Dermis blood vessel endothelial cell (primary cell): ENCODE measurements at regions not wholly inside any gene's neighbourhood (a gene's known extent, or its start where the extent isn't known, plus 50 kb on each side); places are given as distances from the start of the nearest gene placed in this dataset.
"Not testable (repeated sequence)": the region's sequence is repeated elsewhere in the genome, so short reads cannot be mapped to it uniquely, and the experiment has no call there.

Experiments
- DNase-seq: peaks from one replicate; pipeline ENCODE4 v3.0.0; 2010

- peak; percentile 5 for DNase-seq
Measured at GRCh38 chr10:52368725-52369124, 54.6 kb downstream of the DKK1 start.

GRCh38 chr10:52374207-52374606 lies 60.1 kb downstream of the DKK1 start:
- not testable (repeated sequence) for DNase-seq

GRCh38 chr10:52376694-52377354 lies 62.7 kb downstream of the DKK1 start:
- DNase-seq = no peak

GRCh38 chr10:52378124-52378523 lies 64.0 kb downstream of the DKK1 start:
- no peak for DNase-seq

DNA sequence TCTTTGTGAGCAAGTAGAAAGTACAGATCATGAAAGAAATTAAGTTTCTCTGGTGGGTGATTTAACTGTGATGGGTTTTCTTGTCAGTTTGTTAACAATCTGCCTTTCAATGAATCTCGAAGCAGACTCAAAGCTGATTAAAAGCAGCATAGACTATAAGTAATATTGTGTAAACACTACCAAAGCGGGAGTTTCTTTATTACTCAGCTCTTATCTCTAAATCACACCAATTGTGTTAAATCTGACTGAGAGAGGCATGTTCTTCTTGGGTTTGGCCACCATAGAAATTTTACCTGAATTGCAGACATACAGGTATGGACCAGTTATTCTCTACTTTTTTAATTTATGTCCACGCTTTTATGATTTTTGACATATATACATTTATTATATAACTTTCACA lies 65.2 kb downstream of the DKK1 start:
- DNase-seq = no peak

- DNase-seq = no peak
Measured at GRCh38 chr10:52383088-52383487, 69.0 kb downstream of the DKK1 start.

GRCh38 chr10:52387744-52388143 lies 73.7 kb downstream of the DKK1 start:
- DNase-seq = peak; percentile 80

DNA sequence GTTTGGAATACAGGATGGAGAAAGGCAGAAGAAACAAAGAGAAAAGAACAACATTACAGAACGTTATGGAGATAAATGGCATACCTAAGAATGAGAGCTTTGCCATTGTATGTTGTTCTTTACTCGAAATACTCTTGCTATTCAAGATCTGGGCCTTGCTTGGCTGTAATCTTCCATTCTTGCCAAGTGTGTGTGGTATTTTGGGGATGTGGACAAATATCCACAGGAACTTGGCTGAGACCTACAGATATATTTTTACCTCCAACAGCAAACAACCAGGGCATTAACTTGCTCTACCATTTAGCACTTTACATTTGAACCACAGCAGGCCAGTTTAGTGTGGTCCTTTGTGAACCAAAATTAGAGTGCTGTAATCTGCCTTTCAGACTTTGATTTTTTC lies 76.3 kb downstream of the DKK1 start:
- no peak for DNase-seq

DNA sequence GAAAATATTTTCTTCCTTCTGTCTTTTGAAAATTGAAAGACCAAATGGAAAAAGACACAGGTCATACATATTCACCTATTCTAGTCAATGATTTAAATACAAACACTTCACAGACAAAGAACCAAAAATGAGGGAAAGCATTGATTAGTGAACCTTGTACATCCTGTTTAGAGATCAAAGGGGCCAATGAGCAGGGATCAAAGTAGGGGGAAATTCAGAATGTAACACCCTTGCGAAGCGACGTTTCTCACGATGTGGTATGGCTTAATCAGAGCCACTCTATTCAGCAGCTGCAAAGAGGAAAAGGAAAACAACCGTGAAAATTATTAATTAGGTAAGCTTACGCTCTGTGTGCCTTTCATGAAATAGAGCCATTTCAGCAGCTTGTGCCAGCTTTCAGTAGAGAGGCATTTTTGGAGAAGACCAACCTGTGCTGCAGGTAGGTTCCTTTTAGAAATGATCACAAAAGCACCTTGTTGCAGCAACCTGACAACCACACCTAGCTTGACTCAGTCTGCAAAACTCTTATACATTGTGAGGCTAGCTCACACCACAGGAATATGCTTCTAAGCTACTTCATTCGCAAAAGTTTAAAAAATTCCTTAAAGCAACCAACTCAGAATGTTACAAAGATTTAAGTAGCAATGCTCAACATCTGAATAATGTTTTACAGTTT lies 78.0 kb downstream of the DKK1 start:
- no peak for DNase-seq

DNA sequence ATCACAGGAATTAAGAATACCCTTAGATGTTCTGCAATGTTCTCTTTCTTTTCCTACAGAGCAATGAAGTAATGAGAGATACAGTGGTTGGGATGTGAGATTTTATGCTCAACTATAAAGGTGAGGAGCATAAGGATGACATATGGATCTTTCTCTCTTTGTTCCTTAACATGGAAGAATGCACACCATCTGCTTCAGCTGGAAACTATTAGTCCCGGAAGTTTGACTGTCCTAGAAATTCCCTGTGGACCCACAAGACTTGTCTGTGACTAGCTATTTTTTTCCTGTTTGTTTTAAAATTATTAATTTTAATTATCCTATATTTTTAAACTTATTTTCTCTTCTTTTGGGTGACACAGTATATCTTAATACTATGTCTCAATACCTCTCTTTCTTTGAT lies 80.2 kb downstream of the DKK1 start:
- no peak for DNase-seq

- peak; percentile 4 for DNase-seq
Measured at GRCh38 chr10:52400562-52400961, 86.5 kb downstream of the DKK1 start.

DNA sequence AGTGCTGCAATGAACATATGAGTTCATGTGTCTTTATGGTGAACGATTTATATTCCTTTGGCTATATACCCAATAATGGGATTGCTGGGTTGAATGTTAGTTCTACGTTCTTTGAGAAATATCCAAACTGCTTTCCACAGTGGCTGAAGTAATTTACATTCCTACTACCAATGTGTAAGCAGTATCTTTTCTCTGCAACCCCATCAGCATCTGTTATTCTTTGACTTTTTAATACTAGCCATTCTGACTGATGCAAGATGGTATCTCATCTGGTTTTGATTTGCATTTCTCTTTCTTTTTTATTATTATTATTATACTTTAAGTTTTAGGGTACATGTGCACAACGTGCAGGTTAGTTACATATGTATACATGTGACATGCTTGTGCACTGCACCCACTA lies 89.7 kb downstream of the DKK1 start:
- not testable (repeated sequence) for DNase-seq

GRCh38 chr10:52409195-52409594 lies 95.1 kb downstream of the DKK1 start:
- no peak for DNase-seq

DNA sequence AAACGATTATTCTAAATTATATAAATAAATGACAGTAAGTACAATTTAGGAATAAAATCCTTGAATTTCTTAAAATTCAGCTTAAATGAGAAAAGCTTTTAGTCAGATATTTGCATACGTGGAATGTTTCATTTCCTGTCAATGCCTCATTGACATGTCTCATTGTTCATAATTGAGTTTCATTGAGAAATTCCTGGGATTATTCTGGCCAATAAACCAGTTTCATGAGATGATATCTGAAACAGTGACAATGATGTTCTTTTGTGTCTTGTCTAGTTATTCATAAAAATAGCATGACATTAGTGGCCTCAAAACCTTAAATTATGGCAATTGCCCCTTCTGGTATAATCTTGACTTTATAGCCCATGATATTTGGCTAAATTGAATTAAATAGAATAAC lies 95.8 kb downstream of the DKK1 start:
- DNase-seq = no peak

DNA sequence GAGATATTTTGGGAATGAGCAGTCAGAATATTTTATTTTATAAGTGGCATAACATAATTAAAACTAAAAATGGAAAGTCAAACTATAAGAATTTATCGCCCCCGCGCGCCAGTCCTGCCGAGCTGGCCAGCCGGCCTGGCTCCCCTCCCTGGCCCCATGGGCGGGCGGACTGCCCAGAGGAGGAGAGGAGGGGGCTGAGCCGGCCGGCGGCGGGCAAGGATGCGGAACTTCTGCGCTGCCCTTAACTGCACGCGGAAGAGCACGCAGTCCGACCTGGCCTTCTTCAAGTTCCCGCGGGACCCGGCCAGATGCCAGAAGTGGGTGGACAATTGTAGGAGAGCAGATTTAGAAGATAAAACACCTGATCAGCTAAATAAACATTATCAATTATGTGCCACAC lies 96.8 kb downstream of the DKK1 start:
- no peak for DNase-seq

DNA sequence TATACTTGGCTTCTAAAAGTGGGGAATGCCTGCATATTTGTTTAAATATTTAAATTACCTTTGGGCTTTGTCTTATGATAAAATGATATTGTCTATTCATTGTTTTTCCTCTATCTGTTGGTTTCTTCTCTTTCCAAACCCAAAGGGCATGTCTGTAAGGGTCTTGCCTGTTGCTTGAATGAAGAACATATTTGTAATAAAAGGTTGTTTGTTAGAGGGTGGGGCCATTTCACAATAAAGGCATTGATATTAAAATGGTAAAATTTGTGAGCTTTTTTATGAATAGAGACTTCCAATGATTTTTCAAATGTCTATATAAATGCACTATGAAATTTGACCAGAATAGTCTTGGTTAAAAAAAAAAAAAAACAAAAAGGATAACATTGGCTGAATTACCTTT lies 105.2 kb downstream of the DKK1 start:
- no peak for DNase-seq

DNA sequence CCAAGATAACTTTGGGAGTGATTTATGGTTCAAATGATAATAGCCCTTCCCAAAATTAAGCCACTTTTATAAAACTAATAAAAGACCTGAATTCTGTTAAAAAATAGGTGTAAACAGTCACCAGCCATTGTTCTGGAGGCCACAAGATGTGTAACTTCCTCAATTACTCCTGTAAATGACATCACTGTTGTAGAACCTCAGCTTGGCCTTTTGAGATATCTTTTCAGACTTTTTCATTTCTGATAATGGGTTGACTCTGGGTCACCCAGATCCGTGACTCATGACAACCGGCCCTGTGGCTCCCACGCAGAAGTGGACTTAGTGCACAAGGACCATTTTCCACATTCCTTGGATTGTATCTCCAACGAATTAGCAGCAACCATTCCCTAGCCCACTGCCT lies 106.6 kb downstream of the DKK1 start:
- peak; percentile 86 for DNase-seq

- no peak for DNase-seq
Measured at GRCh38 chr10:52423369-52423768, 109.3 kb downstream of the DKK1 start.

DNA sequence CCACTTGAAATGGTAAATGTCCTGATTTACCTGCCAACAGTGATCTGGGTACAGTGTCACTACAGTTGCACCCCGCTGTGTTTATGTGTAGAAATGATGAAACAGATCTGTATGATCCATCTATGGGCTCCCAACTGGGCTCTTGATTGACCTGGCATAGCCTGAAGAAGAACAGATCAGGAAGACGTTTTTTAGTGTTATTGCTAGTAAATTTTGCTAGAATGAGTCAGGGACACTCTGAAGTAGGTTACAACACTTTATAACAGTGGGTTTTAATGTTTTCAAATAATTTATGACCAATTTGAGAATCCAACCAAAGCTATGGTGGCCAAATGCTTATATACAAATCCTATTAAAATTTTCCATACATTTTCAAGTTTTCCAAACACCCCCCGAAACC lies 110.3 kb downstream of the DKK1 start:
- DNase-seq = no peak

- no peak for DNase-seq
Measured at GRCh38 chr10:52434734-52435133, 120.7 kb downstream of the DKK1 start.

GRCh38 chr10:52436664-52437063 lies 122.6 kb downstream of the DKK1 start:
- no peak for DNase-seq

DNA sequence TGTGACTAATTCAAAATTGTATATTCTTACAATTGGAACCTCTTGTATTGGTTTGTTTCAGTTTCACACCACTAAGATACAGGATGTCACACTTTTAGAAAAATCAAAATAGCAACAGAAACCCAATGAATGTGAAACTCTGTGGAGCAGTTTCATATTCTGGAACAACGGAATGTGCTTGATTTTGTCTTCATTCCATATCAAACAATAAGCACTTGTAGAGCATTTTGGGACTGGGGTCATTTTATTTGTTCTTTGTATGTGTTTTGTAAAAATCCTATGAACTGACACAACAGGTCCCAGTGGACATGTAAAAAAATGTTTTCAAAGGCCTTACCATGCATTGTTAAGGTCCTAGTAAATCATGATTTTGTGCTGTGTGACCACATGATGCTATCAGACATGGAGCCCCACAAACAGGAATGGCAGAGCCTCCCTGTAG lies 123.1 kb downstream of the DKK1 start:
- no peak for DNase-seq

- no peak for DNase-seq
Measured at GRCh38 chr10:52438119-52438518, 124.0 kb downstream of the DKK1 start.

DNA sequence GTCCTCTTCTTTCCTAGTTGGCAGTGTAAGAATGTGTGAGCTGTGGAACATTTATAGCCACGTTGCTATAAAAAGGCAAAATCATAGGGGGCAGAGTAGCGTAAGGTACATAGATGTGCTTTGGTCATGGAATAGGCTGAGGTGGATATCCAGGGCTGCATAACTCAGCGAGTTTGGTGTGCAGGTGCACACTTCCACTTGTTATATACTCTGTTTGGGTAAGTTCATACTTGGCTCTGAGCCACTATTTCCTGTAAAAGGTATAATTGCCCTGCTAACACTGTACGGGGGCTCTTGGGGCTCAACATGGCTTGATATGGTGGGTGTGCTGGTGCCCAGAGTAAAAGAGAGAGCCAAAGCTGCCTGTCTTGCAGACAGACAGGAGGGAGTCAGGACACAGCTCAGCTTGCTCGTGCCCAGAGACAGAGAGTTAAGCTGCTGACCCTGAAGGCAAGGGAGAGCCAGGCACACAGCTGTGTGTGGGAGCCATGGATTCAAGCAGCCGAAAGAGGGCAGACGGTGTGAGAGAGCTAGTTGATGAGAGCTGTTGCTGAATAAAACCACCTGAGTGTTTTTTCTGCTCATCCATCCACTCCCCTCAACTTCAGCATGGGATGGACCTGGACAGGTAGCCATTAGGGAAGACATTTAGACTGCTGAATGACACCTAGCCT lies 126.7 kb downstream of the DKK1 start:
- no peak for DNase-seq
